MM.1S (cell line): ENCODE measurements at regions not wholly inside any gene's neighbourhood (a gene's known extent, or its start where the extent isn't known, plus 50 kb on each side); places are given as distances from the start of the nearest gene placed in this dataset.
"Not testable (repeated sequence)": the region's sequence is repeated elsewhere in the genome, so short reads cannot be mapped to it uniquely, and the experiment has no call there.

Experiments used
- DNase-seq: peaks from one replicate; pipeline ENCODE4 v3.0.0-alpha.2; 2015
- H2AFZ ChIP-seq: fragments of 300-600 bp; sonication (generic); 2 replicates; pipeline ENCODE4 v1.6.0; 2016; ENCODE audit warnings: antibody characterized with exemption, low read length
- H3F3A ChIP-seq: fragments of 300-600 bp; sonication (generic); 2 replicates; pipeline ENCODE4 v1.6.1; 2016; ENCODE audit warnings: mild to moderate bottlenecking, antibody characterized with exemption, low read length, moderate library complexity, mixed read lengths; ENCODE audit not compliant: insufficient read depth
- H3K27ac ChIP-seq: fragments of 300-600 bp; sonication (generic); 2 replicates; pipeline ENCODE4 v1.5.1; 2016; ENCODE audit warnings: mild to moderate bottlenecking, low read length
- H3K27me3 ChIP-seq: fragments of 300-600 bp; sonication (generic); replicated peaks from 2 replicates; pipeline ENCODE4 v1.6.0; 2016; ENCODE audit warnings: low read length; ENCODE audit not compliant: insufficient read depth
- H3K36me3 ChIP-seq: fragments of 300-600 bp; sonication (generic); replicated peaks from 2 replicates; pipeline ENCODE4 v1.6.1; 2016; ENCODE audit warnings: mild to moderate bottlenecking, low read length, mixed read lengths; ENCODE audit not compliant: insufficient read depth
- H3K4me1 ChIP-seq: fragments of 300-600 bp; sonication (generic); 2 replicates; pipeline ENCODE4 v1.6.1; 2016; ENCODE audit warnings: low read length, mixed read lengths
- H3K4me2 ChIP-seq: fragments of 300-600 bp; sonication (generic); 2 replicates; pipeline ENCODE4 v1.6.0; 2016; ENCODE audit warnings: low read depth, low read length
- H3K4me3 ChIP-seq: fragments of 300-600 bp; sonication (generic); 2 replicates; pipeline ENCODE4 v1.5.1; 2016; ENCODE audit warnings: low read length, mixed read lengths
- H3K79me2 ChIP-seq: fragments of 300-600 bp; sonication (generic); 2 replicates; pipeline ENCODE4 v1.6.1; 2016; ENCODE audit warnings: mixed run types, low read length, mixed read lengths
- H3K9ac ChIP-seq: fragments of 300-600 bp; sonication (generic); 2 replicates; pipeline ENCODE4 v1.6.1; 2016; ENCODE audit warnings: low read length, mixed read lengths
- H3K9me2 ChIP-seq: fragments of 300-600 bp; sonication (generic); replicated peaks from 2 replicates; pipeline ENCODE4 v1.6.1; 2016; ENCODE audit warnings: mild to moderate bottlenecking, low read length, mixed read lengths; ENCODE audit not compliant: insufficient read depth
- H3K9me3 ChIP-seq: fragments of 300-600 bp; sonication (generic); replicated peaks from 2 replicates; pipeline ENCODE4 v1.6.1; 2016; ENCODE audit warnings: mild to moderate bottlenecking, low read length, mixed read lengths; ENCODE audit not compliant: insufficient read depth
- H4K20me1 ChIP-seq: fragments of 300-600 bp; sonication (generic); 2 replicates; pipeline ENCODE4 v1.6.1; 2016; ENCODE audit warnings: mild to moderate bottlenecking, low read length, moderate library complexity, mixed read lengths; ENCODE audit not compliant: insufficient read depth
- CTCF ChIP-seq: fragments of 300-600 bp; sonication (generic); IDR thresholded peaks from 2 replicates; pipeline ENCODE4 v1.5.1; 2016; ENCODE audit warnings: antibody characterized with exemption, low read length, mixed read lengths
- EZH2 ChIP-seq: fragments of 300-600 bp; sonication (generic); optimal IDR thresholded peaks from 2 replicates; pipeline ENCODE3; 2017; ENCODE audit warnings: low read depth, mild to moderate bottlenecking, antibody characterized with exemption, low read length, mixed read lengths
- EZH2phosphoT487 ChIP-seq: fragments of 300-600 bp; sonication (generic); IDR thresholded peaks from 2 replicates; pipeline ENCODE4 v1.6.1; 2018; ENCODE audit warnings: antibody characterized with exemption, low read length

DNA sequence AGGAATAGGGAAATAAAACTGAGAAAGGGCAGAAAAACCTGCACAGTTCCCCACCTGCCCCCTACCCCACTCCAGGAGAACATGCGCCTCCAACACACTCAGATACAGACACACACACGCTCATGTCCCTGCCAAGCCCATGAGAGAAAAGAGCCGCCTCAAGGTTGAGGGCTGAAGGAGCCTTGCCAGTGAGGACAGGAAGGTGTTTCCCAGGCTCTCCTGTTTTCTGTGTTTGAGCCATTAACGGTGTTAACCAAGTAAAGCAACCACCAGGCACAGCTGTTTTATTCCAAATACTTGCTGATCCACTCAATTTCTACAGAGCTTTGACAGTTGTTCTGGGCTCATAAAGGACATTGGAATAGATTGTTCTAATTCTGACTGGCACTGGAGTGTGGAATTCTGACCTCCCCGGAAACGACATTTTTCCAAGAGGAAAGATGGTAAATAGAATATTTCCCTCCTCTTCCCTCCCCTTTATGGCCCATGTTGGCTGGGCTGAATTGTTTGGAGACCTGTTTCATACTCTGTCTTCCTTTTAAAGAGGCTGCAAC lies 238.0 kb downstream of the DMAC1 start:
- TF ChIP-seq EZH2, result no peak
- no peak overlapping the region for H3K27ac ChIP-seq
- H3K9ac ChIP-seq, result no peak overlapping the region

DNA sequence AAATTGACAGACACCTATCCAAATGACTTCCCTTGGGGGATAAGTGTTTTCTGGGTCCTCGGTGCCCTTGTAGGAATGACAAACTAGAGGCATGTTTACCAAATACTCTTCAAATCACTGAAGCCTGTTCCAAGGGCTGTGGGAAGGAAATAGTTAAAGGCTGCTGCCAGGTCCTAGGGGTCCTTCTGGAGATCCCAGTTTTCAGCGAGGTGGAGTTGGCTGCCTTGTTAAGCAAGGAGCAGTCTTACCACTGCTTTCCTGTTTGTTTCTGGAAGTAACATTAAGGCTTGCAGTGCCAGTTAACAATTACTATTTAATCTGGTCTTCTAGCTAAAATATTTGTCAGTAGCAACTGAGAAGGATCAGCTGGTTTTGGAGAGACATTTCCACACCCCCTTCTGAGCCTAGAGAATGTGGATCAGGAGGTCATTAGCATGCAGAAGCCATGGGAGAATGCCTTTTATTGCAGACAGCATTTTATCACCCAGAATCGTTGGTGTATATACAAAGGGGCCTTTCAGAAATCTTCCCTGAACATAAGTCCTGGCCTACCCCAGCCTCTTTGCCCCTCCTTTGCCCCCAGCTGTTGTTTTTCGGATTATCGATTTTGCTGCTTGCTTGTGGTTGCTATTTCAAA lies 238.8 kb downstream of the DMAC1 start:
- no peaks in the 10 kb centered on the region for H3K79me2 ChIP-seq
- no peaks in the 10 kb centered on the region for H3K9me3 ChIP-seq
- no peaks in the 10 kb centered on the region for H3K27me3 ChIP-seq
- DNase-seq, result no peak
- no peaks in the 10 kb centered on the region for H4K20me1 ChIP-seq
- no peak overlapping the region for H2AFZ ChIP-seq
- no peak overlapping the region for H3K4me3 ChIP-seq
- H3K27ac ChIP-seq, result no peak overlapping the region
- no peaks in the 10 kb centered on the region for H3K36me3 ChIP-seq
- no peak for TF ChIP-seq EZH2phosphoT487
- no peak for TF ChIP-seq EZH2
- TF ChIP-seq CTCF, result no peak
- H3K4me2 ChIP-seq, result no peak overlapping the region
- H3F3A ChIP-seq, result no peaks in the 10 kb centered on the region
- no peaks in the 10 kb centered on the region for H3K4me1 ChIP-seq
- H3K9me2 ChIP-seq, result no peaks in the 10 kb centered on the region
- H3K9ac ChIP-seq, result no peak overlapping the region

More for the DNA sequence above, 238.0 kb downstream of the DMAC1 start:
- no peaks in the 10 kb centered on the region for H4K20me1 ChIP-seq
- no peak overlapping the region for H3K4me3 ChIP-seq
- no peak overlapping the region for H3K4me2 ChIP-seq
- no peaks in the 10 kb centered on the region for H3F3A ChIP-seq
- H3K79me2 ChIP-seq, result no peaks in the 10 kb centered on the region
- H3K9me2 ChIP-seq, result no peaks in the 10 kb centered on the region
- DNase-seq, result no peak
- no peaks in the 10 kb centered on the region for H3K4me1 ChIP-seq
- no peaks in the 10 kb centered on the region for H3K36me3 ChIP-seq
- no peak overlapping the region for H2AFZ ChIP-seq
- no peaks in the 10 kb centered on the region for H3K27me3 ChIP-seq
- no peaks in the 10 kb centered on the region for H3K9me3 ChIP-seq

DNA sequence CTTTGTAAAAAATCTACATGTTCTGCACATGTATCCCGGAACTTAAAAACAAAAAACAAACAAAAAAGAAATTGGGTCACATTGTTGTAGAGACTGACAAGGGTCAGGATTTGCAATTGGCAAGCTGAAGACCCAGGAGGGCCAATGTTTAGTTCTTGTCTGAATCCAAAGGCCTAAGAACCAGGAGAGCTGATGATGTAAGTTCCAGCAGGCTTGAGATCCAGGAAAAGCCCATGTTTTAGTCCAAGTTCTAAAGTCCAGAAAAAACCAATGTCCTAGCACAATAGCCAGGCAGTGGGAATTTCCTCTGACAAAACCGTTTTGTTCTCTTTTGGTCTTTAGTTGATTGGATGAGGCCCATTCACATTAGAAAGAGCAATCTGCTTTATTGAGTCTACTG lies 244.9 kb downstream of the DMAC1 start:
- H3K36me3 ChIP-seq, result no peaks in the 10 kb centered on the region

DNA sequence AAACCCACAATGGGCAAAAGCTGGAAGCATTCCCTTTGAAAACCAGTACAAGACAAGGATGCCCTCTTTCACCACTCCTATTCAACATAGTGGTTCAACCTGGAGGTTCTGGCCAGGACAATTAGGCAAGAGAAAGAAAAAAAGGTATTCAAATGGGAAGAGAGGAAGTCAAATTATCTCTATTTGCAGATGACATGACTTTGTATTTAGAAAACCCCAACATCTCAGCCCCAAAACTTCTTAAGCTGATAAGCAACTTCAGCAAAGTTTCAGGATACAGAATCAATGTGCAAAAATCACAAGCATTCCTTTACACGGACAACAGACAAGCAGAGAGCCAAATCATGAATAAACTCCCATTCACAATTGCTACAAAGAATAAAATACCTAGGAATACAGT lies 246.9 kb downstream of the DMAC1 start:
- H3K9ac ChIP-seq, H3K36me3 ChIP-seq, H3K4me1 ChIP-seq, H3K4me2 ChIP-seq, H2AFZ ChIP-seq, H3K9me3 ChIP-seq, H3K4me3 ChIP-seq, DNase-seq, H3K9me2 ChIP-seq, H3F3A ChIP-seq, H3K79me2 ChIP-seq, H3K27ac ChIP-seq, H4K20me1 ChIP-seq, H3K27me3 ChIP-seq: not testable (repeated sequence)

More for the DNA sequence above, 244.9 kb downstream of the DMAC1 start:
- Histone ChIP-seq H3K4me2 (no peak overlapping the region), H3K4me1 (no peaks in the 10 kb centered on the region), H3K9me3 (no peaks in the 10 kb centered on the region), H3K27ac (no peak overlapping the region), H3F3A (no peaks in the 10 kb centered on the region), H3K4me3 (no peak overlapping the region), H3K27me3 (no peaks in the 10 kb centered on the region), H3K79me2 (no peaks in the 10 kb centered on the region), H3K9ac (no peak overlapping the region), H2AFZ (no peak overlapping the region), H4K20me1 (no peaks in the 10 kb centered on the region), H3K9me2 (no peaks in the 10 kb centered on the region)
- TF ChIP-seq EZH2phosphoT487 (no peak), EZH2 (no peak), CTCF (no peak)
- no peak for DNase-seq
